NT2/D1 (cell line): ENCODE measurements at regions not wholly inside any gene's neighbourhood (a gene's known extent, or its start where the extent isn't known, plus 50 kb on each side); places are given as distances from the start of the nearest gene placed in this dataset.

Experiments
- SUZ12 ChIP-seq: IDR thresholded peaks from 2 replicates; pipeline ENCODE4 v1.6.1; 2011; ENCODE audit not compliant: insufficient read length, insufficient read depth; ENCODE audit errors: extremely low read depth
- YY1 ChIP-seq: IDR thresholded peaks from 2 replicates; pipeline ENCODE4 v1.6.1; 2011; ENCODE audit not compliant: insufficient read length, insufficient read depth

GRCh38 chr2:145812165-145812554, 1292.2 kb upstream of the ZEB2 start:
- TF ChIP-seq SUZ12 = no peak
- no peak for TF ChIP-seq YY1
